Peyer's patch (tissue), 4 donors: ENCODE measurements at regions not wholly inside any gene's neighbourhood (a gene's known extent, or its start where the extent isn't known, plus 50 kb on each side); places are given as distances from the start of the nearest gene placed in this dataset.

ENCODE experiments used
- POLR2A ChIP-seq, 2 donors: fragments of 450-650 bp; IDR thresholded peaks; one replicate each; pipeline ENCODE4 v1.5.1; 2017; ENCODE audit warnings: antibody characterized with exemption in 2 of 2, mild to moderate bottlenecking in 2 of 2, moderate library complexity in 2 of 2
- TF ChIP-seq, protein P1 (sequence below), 6 experiments: fragments of 450-650 bp in 4 of 6; fragments of 200-600 bp in 2 of 6; sonication (generic) in 1 of 6; IDR thresholded peaks; one replicate each; pipeline ENCODE4 v1.5.1; 2017 to 2019; ENCODE audit warnings: antibody characterized with exemption in 6 of 6, mild to moderate bottlenecking in 3 of 6, moderate library complexity in 1 of 6

DNA sequence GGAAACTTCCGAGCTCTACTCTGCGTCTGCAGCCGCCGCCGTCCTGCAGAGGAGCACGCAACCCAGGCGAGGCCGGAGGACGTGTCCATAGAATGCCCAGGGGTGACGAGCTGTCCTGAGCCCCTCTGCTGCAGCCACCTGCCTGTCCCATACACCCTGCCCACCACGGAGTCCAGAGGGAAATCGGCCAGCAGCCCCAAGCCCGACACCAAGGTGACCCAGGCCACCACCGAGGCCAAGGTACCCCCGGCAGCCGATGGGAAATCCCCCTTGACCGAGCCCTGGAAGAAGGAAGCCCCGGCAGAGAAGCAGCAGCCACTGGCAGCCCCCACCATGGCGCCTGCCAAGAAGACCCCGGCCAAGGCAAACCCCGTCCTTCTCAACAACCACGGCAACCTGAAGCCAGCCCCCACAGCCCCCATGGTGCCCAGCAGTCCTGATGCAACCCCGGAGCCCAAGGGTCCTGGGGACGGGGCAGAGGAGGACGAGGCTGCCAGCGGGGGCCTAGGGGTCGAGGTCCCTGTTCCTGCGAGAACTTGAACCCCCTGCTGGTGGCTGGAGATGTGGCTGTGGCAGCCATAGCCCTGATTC, 128.7 kb upstream of the C14orf180 start:
- TF ChIP-seq, protein P1, sequence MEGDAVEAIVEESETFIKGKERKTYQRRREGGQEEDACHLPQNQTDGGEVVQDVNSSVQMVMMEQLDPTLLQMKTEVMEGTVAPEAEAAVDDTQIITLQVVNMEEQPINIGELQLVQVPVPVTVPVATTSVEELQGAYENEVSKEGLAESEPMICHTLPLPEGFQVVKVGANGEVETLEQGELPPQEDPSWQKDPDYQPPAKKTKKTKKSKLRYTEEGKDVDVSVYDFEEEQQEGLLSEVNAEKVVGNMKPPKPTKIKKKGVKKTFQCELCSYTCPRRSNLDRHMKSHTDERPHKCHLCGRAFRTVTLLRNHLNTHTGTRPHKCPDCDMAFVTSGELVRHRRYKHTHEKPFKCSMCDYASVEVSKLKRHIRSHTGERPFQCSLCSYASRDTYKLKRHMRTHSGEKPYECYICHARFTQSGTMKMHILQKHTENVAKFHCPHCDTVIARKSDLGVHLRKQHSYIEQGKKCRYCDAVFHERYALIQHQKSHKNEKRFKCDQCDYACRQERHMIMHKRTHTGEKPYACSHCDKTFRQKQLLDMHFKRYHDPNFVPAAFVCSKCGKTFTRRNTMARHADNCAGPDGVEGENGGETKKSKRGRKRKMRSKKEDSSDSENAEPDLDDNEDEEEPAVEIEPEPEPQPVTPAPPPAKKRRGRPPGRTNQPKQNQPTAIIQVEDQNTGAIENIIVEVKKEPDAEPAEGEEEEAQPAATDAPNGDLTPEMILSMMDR (IDR thresholded peaks at IDR 0.05) = no peak
- no peak for TF ChIP-seq POLR2A (IDR thresholded peaks at IDR 0.05)
